ENCODE measurements at regions not wholly inside any gene's neighbourhood (a gene's known extent, or its start where the extent isn't known, plus 50 kb on each side); places are given as distances from the start of the nearest gene placed in this dataset.

DNA sequence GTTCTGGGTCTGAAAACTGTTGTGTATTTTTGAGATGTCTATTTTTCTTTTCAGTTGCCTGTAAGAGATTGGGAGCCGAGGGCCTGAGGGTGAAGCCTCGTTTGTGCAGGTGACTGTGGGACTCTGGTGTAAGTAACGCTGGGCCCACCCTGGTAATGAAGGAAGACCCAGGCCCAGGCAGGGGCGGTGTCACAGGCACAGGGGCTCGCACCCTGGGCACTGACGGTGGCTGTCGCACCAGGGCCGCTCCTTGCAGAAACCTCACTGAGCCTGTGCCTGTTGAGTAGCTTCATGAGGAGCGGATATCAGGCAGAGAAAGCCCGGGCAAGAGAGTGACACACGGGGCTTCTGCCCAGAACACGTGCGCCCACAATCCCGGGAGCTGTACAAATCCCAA is 541.4 kb downstream of the TRIML1 start:
- Histone ChIP-seq H3K36me3 (no peaks in the 10 kb centered on the region), H3K4me3 (no peak overlapping the region), H3K9me3 (peaks cover 0 to under 1% (median 0%) of the 10 kb centered on the region in 3 donors), H3K4me1 (no peaks in the 10 kb centered on the region), H3K27me3 (no peaks in the 10 kb centered on the region), H3K27ac (no peak overlapping the region)
- 83 to 90% methylated on average over 2 to 4 of the region's 14 CpGs for WGBS, 2 donors (ENCODE audit: low coverage in 1 of 2)
- ATAC-seq = no peak
- TF ChIP-seq, protein P1, sequence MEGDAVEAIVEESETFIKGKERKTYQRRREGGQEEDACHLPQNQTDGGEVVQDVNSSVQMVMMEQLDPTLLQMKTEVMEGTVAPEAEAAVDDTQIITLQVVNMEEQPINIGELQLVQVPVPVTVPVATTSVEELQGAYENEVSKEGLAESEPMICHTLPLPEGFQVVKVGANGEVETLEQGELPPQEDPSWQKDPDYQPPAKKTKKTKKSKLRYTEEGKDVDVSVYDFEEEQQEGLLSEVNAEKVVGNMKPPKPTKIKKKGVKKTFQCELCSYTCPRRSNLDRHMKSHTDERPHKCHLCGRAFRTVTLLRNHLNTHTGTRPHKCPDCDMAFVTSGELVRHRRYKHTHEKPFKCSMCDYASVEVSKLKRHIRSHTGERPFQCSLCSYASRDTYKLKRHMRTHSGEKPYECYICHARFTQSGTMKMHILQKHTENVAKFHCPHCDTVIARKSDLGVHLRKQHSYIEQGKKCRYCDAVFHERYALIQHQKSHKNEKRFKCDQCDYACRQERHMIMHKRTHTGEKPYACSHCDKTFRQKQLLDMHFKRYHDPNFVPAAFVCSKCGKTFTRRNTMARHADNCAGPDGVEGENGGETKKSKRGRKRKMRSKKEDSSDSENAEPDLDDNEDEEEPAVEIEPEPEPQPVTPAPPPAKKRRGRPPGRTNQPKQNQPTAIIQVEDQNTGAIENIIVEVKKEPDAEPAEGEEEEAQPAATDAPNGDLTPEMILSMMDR (IDR thresholded peaks at IDR 0.05) = no peak
- TF ChIP-seq EP300 (IDR thresholded peaks at IDR 0.05) = no peak
- TF ChIP-seq POLR2A (IDR thresholded peaks at IDR 0.05) = no peak
- no peak for TF ChIP-seq POLR2AphosphoS5 (IDR thresholded peaks at IDR 0.05)

DNA sequence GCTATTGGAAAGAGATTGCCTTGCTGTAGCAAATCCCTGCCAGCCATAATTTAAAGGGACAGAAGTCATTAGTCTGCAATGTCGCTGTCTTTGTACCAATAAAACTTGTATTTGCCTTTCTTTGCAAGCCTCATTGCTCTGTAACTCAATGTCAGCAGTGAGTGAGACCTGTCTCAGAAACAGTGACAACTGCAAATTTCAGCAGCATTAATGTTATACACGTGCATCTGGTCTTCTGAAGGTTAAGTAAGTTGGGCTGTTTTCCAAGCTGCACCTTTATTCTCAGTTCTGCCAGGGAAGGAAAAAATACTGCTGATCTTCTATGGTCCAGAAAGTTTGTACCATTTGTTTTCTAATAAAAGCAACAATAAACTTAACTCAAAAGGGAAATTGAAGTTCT is 543.1 kb downstream of the TRIML1 start:
- H3K27ac ChIP-seq = no peak overlapping the region
- WGBS, 2 donors (ENCODE audit: low coverage in 1 of 2) = 55 to 80% methylated on average over 2 of the region's 2 CpGs
- H3K36me3 ChIP-seq = no peaks in the 10 kb centered on the region
- no peaks in the 10 kb centered on the region for H3K9me3 ChIP-seq
- H3K4me3 ChIP-seq = no peak overlapping the region
- no peak for TF ChIP-seq POLR2A (IDR thresholded peaks at IDR 0.05)
- no peak for TF ChIP-seq POLR2AphosphoS5 (IDR thresholded peaks at IDR 0.05)
- TF ChIP-seq, protein P1 (IDR thresholded peaks at IDR 0.05) = no peak
- no peak for TF ChIP-seq EP300 (IDR thresholded peaks at IDR 0.05)
- H3K4me1 ChIP-seq = no peaks in the 10 kb centered on the region
- no peaks in the 10 kb centered on the region for H3K27me3 ChIP-seq
- no peak for ATAC-seq

DNA sequence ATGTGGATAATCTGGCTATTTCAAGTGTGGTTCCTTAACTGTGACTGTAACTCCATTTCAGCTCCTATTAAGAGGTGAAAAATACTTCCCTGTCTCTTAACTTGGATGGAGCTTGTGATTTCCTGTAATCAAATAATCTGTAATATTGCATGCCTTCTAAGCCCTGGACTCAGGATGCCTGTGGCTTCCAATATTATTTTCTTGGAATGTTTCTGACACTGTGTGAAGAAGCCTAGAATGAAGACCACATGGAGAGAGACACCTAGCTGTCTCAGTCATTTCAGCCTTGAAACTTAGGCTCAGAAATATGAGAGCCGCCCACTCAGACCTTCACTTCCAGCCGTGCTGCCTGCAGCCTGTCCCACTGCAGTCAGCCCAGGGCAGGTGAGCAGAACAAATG is 544.3 kb downstream of the TRIML1 start:
- H3K27me3 ChIP-seq = no peaks in the 10 kb centered on the region
- H3K27ac ChIP-seq = no peak overlapping the region
- H3K4me1 ChIP-seq = no peaks in the 10 kb centered on the region
- TF ChIP-seq EP300 (IDR thresholded peaks at IDR 0.05) = no peak
- H3K4me3 ChIP-seq = no peak overlapping the region
- no peak for ATAC-seq
- H3K9me3 ChIP-seq = no peaks in the 10 kb centered on the region
- H3K36me3 ChIP-seq = no peaks in the 10 kb centered on the region
- 50% methylated on average over 1 of the region's 2 CpGs; no CpG with 5 or more reads in 1 of the 2 donors for WGBS, 2 donors (ENCODE audit: low coverage in 1 of 2)

DNA sequence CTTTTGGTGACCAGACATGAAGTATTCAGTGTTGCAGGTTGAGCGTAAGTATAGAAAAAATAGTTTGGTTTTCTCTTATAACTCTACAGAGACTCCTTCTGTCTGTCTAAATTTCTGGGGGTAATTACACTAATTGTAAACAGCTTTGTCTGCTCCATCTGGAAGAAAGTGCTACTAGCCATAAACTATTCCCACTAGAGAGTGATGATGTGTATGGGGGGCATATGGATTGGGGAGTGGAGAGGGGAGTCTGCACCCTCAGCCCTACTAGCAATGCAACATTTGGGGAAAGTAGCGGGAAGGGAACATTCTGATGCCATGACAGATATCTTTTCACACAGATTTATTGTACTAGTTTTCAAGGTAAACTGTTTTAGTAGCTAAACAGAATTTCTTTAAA is 549.7 kb downstream of the TRIML1 start:
- WGBS, 2 donors (ENCODE audit: low coverage in 1 of 2) = 83 to 87% methylated on average over 2 of the region's 2 CpGs
- Histone ChIP-seq H3K4me1 (no peaks in the 10 kb centered on the region), H3K27me3 (no peaks in the 10 kb centered on the region), H3K27ac (no peak overlapping the region), H3K9me3 (no peaks in the 10 kb centered on the region), H3K36me3 (no peaks in the 10 kb centered on the region), H3K4me3 (no peak overlapping the region)
- TF ChIP-seq POLR2A (IDR thresholded peaks at IDR 0.05) (no peak), EP300 (IDR thresholded peaks at IDR 0.05) (no peak), POLR2AphosphoS5 (IDR thresholded peaks at IDR 0.05) (no peak)
- TF ChIP-seq, protein P1 (IDR thresholded peaks at IDR 0.05) = no peak
- no peak for ATAC-seq

DNA sequence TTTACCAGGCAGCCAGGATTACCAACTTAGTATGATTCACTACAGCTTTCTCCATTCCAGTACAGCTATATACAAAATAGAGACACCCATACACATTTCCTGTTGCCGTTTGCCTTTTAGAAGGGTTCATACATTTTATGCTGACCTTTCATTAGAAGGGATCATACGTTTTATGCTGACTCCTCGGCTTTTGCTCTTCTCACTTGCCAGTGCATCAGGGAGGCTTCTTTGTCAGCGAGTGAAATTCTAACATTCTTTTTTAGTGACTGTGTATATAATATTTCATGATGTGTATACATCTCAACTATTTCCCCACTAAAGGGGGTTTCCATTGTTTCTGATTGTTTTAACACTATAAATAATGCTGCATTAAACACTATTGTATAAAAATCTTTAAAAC is 552.6 kb downstream of the TRIML1 start:
- WGBS, 2 donors (ENCODE audit: low coverage in 1 of 2) = 20 to 29% methylated on average over 4 of the region's 4 CpGs
- H3K36me3 ChIP-seq = no peaks in the 10 kb centered on the region
- TF ChIP-seq POLR2A (IDR thresholded peaks at IDR 0.05) (no peak), EP300 (IDR thresholded peaks at IDR 0.05) (no peak), POLR2AphosphoS5 (IDR thresholded peaks at IDR 0.05) (no peak)
- TF ChIP-seq, protein P1 (IDR thresholded peaks at IDR 0.05) = no peak
- H3K9me3 ChIP-seq = no peaks in the 10 kb centered on the region
- no peaks in the 10 kb centered on the region for H3K27me3 ChIP-seq
- no peak overlapping the region for H3K27ac ChIP-seq
- no peak for ATAC-seq
- H3K4me3 ChIP-seq = no peak overlapping the region
- H3K4me1 ChIP-seq = no peaks in the 10 kb centered on the region

Data from gastroesophageal sphincter (tissue), 4 donors.